Brain pericyte (primary cell): ENCODE measurements at regions not wholly inside any gene's neighbourhood (a gene's known extent, or its start where the extent isn't known, plus 50 kb on each side); places are given as distances from the start of the nearest gene placed in this dataset.
"Not testable (repeated sequence)": the region's sequence is repeated elsewhere in the genome, so short reads cannot be mapped to it uniquely, and the experiment has no call there.

ENCODE experiments used
- DNase-seq: peaks from one replicate; pipeline ENCODE4 v3.0.0-alpha.2; 2012; ENCODE audit warnings: low read depth, low spot score

DNA sequence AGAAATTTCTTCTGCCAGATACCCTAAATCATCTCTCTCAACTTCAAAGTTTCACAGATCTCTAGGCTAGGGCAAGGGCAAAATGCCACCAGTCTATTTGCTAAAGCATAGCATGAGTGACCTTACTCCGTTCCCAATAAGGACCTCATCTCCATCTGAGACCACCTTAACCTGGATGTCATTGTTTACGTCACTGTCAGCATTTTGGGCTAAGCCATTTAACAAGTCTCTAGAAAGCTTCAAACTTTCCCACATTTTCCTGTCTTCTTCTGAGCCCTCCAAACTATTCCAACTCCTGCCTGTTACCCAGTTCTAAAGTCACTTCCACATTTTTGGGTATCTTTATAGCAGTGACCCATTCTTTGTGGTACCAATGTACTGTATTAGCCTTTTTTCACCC, 259.2 kb upstream of the KITLG start:
- no peak for DNase-seq

DNA sequence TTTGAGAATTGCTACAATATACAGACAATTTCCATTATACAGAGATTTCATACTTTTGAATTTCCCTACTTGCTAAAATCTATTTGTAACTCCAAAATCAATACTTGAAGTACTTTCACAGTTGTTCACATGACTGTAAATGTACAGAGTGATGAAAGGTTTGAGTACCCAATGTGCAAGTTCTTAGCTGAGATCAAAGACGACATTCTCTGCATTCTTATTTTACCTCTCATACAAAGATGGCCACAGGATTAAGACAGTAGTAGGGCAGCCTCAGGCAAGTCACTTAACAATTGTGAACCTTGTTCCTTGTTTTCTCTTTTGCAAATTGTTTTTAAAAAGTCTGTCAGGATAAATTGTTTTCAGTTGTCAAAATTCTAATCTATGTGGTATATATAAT, 255.9 kb upstream of the KITLG start:
- no peak for DNase-seq

DNA sequence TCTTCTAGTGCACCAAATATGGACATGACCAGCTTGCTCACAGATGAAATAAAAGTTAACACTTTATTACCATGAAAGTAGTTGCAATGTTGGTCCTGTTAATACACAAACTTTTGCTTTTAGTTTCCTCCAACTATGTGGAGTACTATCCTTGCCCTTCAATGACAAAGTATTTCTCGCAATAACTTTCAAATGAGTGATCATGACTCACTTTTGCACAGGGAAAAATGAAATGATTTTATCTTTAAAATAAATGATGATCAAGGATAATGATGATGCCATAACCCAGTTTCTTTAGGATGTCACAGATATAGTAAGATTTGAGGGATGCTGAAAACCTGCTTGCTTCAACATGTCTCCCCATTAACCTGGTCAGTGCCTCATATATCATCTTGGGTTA, 254.0 kb upstream of the KITLG start:
- no peak for DNase-seq

DNA sequence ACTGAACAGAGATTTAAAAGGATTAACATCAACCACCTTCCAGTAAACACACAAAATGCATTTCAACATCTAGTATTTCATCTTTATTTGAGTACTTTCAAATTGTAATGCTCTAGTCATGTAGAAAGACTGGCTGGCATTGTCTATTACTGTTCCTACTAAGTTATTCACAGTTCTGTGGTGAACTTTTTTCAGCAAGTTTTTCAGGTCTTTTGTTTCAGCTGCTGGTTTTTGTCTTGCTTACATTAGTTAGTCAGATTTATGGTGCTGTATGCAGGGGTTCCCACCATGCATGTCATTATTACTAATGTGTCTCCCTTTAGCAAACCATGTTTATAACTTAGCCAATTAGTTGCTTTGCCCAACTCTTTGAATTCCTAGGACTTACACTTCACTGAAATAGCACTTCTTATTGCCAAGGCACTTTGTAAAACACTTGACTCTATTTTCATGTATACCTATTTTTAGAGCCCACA, 253.4 kb upstream of the KITLG start:
- DNase-seq = no peak

DNA sequence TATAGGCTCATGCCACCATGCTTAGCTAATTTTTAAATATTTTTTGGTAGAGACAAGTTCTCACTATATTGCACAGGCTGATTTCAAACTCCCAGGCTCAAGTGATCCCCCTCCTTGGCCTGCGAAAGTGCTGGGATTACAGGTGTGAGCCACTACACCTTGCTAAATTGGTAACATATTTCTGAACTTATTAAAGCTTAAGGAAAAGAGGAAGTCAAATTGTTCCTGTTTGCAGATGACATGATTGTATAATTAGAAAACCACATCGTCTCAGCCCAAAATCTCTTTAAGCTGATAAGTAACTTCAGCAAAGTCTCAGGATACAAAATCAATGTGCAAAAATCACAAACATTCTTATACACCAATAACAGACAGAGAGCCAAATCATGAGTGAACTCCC, 248.3 kb upstream of the KITLG start:
- DNase-seq = not testable (repeated sequence)

DNA sequence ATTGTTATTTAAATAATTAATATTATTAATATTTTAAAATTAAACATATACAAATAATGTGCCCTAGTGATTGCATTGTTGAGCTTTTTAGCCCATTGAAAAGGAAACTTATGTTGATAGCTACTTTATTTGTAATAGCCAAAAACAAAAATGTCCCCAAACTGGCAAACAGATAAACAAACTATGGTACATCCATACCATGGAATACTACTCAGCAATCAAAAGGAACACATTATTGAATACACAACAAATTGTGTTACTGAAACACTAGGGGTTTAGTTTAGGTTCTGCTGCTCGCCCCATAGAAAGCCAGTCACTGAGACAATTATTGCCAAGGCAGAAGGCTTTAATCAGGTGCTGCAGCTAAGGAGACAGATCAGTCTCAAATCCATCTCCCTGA, 239.7 kb upstream of the KITLG start:
- DNase-seq = no peak

DNA sequence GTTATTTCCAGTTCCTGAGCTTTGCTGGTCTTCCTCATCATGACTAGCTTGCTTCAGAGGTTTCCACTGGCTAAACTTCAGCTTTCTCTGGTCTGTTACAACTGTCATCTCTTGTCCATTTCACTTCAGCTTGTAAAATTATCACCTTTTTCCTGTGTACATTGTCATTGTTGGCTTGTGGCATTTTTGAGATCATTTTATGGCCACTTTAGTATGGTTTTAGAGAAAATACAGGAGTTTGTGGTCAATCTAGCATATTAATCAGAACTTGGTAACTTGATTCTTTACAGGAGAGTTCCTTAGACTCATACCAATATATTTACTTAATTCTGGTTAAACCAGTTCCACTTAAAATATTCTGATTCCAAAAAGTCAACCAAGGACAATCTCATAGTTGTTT, 235.9 kb upstream of the KITLG start:
- DNase-seq = no peak

DNA sequence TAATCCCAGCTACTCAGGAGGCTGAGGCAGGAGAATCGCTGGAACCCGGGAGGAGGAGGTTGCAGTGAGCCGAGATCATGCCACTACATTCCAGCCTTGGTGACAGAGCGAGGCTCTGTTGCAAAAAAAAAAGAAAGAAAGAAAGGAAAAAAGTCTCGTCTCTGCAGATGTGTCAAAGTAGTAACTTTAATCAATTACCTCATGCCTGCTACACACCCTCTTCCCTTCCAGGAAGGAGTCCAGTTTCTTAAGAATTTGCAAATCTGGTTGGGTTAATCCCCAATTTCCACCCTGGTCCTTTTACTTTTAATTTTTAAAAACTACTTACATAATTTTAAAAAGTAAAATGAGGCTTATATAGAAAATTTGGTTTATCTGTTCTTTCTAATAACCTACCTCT, 234.5 kb upstream of the KITLG start:
- DNase-seq = no peak

DNA sequence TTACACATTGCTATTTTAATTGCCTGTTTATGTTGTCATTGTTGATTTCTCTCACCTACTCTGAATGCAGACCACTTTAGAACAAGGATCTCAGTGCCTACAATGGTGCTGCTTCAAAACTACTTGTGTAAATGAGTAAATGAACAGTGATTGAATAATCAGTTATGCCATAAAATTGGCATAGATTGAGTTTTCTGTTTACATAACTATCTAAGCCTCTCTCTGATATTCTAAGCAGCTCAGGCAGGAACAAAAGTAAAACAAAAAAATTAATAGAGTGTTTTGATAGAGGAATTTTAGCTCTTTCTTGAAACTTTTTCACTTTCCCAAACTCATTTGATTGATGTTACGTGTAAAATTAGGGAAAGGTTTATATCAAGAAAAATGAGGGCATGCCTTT, 232.3 kb upstream of the KITLG start:
- DNase-seq = no peak

DNA sequence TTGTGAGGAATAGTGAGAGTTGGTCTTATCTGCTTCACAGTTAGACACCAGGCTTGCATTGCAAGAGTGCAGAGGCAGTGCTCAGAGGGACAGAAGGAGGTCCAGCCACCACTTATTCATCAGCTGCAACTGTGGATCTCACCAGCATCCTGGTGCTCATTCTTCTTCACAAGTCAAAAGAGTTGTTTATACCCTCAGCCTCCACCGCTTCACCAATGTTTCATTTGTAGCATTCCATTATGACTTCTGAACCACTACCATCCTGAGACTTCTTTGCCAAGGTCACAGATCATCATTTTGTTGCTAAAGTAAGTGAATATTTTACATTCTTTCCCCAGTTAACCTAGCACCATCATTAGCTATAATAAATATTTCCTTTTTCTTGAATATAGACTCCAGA, 230.5 kb upstream of the KITLG start:
- no peak for DNase-seq

DNA sequence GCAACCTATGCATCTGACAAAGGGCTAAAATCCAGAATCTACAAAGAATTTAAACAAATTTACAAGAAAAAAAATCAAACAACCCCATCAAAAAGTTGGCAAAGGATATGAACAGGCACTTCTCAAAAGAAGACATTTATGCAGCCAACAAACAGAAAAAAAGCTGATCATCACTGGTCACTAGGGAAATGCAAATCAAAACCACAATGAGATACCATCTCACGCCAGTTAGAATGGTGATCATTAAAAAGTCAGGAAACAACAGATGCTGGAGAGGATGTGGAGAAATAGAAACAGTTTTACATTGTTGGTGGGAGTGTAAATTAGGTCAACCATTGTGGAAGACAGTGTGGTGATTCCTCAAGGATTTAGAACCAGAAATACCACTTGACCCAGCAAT, 229.6 kb upstream of the KITLG start:
- not testable (repeated sequence) for DNase-seq

DNA sequence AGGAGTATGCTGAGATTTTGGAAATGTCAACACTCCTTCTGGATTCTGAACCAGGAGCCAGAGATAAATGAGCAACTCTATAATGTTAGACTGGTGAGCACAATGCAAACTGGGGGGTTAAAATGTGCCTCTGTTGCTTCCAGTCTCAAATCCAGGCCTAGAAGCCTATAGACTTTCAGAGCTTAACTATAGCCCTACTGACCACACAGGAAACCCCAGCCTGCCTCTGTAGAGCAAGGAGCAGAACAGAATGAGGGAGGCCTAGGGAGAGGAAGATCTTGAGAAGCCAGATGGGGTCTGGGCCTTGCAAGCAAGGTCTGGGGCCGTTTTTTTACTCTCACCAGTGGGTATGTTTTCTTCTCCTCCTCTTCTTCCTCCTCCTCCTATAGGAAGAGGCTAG, 225.4 kb upstream of the KITLG start:
- no peak for DNase-seq

DNA sequence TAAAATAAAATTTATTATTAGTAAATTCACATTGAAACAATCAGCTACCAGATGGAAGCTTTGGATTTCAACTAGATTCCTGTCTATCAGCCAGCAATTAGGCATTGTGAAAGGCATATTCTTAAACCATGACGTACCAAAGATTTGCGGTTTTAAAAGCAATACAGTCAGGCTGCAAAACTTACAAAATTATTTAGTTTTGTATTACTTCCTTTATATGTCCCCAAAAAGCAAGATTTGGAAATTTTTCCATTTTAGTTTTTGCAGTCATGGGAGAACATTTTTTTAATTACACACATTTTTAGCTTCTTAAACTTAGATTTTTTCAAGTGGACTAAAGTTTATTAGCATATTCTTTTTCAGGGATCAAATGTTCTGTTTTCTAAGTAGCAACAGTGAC, 225.0 kb upstream of the KITLG start:
- no peak for DNase-seq

DNA sequence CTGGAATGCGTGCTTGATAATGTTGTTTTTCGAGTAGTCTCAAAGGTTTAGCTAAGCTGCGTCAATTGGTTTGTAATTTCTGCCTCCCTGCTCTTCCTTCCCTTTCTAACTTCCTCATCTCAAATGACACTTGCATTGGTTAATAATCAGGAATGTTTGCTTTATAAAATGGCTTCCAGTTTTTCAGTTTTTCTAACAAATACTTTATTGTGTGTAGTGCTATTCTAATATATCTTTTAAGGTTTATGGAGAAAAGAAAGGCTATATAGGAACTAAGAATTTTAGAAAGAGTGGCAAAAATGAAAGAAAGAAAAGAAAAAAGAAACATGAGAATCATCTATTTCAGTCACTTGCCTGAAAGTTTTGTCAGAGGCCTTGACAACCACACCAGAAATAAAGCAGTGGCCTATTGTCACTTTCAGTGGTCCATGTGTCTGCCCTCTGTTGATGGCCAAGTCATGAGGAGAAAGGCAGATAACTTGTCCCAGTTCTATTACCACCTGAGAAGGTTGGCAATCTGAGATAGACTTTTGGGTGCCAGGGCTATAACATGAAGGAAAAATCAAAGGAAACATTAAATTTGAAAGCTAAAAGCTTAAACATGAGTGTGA, 221.9 kb upstream of the KITLG start:
- DNase-seq = no peak

DNA sequence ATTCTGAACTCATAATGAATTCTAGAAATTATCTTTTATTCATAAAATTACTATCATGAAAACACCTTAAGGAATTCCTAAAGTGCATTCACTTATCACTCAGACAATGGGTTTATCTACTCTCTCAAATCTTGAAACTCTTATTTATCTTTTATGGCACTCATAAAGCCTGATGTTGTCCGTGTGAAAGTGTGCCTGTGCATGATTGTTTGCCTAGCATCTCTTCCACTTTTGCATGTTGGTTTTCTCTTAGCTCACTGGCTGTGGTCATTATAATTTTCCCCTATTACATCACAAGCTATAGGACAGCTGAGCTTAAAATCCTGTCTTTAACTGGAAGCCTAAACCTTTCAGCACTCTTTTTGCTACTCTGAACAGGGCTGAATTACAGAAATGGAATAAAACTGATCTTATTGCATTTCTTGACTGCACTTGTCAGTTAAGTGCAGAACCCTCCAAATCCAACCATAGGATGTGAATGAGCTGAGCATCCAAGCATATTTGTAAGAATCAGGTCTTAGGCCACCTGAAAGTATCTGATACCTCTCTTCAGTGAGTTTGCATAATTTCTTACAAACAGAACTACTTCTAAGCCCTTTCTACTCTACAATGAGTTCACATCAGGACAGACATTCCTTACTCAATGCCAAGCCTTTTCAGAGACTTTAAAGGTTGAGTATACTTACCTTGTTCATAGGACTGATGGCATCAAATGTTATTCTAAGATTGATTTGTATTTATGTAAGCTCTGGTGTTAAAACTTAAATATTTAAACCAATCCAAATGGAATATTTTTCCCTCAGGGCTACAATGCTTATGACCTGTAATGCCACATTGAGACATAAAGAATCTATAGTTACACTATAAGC, 221.2 kb upstream of the KITLG start:
- DNase-seq = no peak

DNA sequence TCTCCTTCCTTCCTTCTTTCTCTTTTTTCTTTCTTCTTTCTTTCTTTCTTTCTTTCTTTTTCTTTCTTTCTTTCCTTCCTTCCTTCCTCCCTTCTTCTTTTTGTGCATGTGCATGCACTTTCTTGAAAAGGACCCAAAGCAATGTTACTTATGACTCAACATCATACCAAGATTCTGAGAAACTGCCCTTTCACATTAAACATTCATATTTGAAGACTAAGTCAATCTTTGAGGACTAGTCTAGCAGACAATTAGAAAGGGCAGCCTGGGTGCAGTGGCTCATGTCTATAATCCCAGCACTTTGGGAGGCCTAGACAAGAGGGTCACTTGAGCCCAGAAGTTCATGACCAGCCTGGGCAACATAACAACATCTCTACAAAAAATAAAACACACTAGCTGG, 212.8 kb upstream of the KITLG start:
- no peak for DNase-seq

DNA sequence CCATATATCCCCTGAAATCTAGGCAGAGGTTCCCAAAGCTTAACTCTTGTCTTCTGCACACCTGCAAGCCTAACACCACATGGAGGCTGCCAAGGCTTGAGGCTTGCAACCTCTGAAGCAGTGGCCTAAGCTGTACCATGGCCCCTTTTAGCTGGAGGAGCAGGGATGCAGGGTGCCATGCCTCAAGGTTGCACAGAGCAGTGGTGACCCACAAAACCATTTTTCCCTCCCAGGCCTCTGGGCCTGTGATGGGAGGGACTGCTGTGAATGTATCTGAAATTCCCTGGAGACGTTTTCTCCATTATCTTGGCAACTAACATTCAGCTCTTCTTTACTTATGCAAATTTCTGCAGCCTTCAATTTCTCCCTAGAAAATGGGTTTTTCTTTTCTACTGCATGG, 210.0 kb upstream of the KITLG start:
- no peak for DNase-seq

DNA sequence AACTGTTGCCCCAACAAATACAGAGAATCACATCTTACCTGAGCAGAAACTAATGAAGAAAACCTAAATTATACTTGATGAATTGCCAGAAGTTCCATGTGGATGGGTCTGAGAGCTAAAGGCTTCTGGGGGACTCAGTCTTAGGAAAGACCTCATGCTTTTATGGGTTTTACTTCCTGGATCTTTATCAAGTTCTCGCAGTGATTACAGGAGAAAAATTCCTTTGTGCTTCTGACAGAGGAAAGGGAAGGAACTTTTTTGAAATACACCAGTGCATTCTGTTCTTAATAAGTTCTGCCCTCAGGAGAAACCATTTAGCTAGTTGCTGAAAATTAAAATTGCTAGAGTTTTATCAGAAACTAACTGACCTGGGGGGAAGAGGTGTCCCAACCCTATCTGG, 203.9 kb upstream of the KITLG start:
- no peak for DNase-seq

DNA sequence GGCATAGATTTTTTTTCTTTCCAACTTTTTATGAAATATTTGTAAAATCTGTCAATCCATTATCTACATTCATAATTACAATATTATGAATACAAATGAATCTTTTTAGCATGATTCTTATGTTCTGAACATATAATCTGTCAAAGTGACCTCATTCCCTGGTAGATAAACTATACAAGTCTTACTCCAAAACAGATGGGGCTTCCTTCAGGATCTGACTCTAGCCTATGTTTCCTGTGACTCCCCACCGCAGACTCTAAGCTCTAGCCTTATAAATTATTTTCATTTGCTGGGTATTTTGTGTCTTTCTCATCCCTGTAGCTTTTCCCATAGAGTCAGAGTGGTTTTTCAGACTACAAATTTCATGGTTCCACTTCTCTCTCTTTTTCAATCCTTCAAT, 202.1 kb upstream of the KITLG start:
- DNase-seq = no peak

DNA sequence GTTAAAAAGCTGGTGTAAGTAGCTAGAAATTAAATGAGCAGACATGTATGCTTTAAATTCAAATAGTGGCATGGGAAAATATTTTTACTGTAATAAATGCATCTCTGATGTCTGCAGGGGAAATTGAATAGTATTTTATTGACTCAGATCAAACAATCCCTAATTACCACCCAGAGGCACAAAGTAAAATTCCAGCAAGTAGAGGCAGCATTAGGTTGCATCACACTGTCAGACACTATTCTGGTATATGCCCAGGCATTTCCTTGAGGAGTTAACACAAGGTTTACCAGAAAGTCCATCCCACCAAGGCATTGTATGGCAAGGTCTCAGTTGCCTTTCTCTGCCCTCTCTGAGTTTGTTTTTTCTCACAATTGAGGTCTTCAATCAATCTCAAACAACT, 201.6 kb upstream of the KITLG start:
- DNase-seq = no peak

DNA sequence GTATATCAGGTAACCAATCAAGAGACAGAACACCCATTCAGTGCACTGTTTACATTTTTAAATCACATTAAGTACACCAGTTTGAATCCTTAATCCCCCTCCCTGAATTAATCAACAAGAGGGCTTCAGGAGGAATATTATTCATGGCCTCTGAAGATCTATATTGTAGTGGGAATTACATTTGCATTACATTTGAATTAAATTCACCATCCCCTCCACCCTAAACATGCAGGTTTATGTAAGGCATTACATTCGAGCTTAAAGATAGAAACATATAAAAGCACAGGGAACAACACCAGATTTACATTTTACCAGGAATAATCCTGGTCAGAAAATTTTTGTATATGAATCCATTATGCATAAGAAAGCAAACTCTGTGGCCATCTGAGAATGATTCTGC, 197.8 kb upstream of the KITLG start:
- DNase-seq = no peak

DNA sequence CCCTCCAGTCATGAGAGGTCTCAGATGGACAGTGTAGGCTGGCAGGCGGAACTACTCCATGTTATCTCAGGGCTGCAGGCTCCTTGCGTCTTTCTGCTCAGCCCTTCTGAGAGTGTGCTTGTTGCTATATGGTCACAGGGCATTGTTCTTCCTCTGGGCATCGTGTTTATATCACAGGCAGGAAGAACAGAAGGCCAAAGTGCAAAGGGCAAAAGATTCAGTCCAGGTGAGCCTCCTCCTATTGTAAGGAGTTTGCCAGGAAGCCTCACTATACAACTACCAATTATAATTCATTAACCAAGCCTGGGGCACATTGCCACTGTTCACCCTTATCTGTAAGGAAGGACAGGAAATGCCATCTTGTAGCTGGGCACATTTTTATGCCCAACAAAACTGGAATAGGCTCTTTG, 195.5 kb upstream of the KITLG start:
- DNase-seq = no peak

DNA sequence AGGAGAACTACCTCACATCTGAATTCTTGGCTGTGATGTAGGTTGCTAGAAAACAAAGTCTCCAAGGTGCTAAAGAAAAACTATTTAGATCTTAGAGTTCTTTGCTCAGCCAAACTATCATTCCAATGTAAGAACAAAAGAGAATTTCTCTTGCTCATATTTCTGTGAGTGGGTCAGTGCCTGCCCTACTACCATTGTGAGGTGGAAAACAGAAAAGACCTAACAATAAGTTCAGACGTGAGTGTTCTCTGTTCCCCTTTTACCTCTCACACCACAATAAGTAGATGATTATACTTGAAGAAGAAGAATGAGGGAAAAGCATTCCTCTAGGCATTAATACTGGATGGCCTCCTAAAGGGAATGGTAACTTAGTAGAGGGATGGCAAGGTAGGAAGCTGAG, 187.4 kb upstream of the KITLG start:
- no peak for DNase-seq
